ENCODE measurements at regions not wholly inside any gene's neighbourhood (a gene's known extent, or its start where the extent isn't known, plus 50 kb on each side); places are given as distances from the start of the nearest gene placed in this dataset.
"Not testable (repeated sequence)": the region's sequence is repeated elsewhere in the genome, so short reads cannot be mapped to it uniquely, and the experiment has no call there.

DNA sequence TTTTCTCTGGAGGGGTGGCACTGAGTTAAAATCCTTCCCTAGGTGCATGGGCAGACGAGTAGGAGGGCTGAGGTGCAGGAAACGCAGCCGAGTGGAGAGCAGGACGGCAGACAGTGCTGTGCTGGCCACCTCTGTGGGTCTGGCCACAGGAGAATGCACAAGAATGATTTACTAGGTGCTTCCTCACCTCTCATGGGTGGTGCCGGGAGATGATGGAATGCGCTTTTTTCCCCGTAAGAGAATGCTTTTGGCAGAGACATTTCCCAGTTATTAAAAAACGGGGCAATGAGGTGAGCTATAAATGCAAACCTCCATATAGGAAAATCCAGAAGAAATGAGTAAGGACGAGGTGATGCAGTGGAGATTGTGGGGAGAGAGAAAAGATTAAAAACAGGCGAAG lies 86.1 kb downstream of the ADAMTS15 start:
- H3K27me3 ChIP-seq = no peaks in the 10 kb centered on the region
- no peaks in the 10 kb centered on the region for H3K4me1 ChIP-seq (ENCODE audit: insufficient read depth)
- no peak overlapping the region for H3K27ac ChIP-seq
- TF ChIP-seq, protein P1, sequence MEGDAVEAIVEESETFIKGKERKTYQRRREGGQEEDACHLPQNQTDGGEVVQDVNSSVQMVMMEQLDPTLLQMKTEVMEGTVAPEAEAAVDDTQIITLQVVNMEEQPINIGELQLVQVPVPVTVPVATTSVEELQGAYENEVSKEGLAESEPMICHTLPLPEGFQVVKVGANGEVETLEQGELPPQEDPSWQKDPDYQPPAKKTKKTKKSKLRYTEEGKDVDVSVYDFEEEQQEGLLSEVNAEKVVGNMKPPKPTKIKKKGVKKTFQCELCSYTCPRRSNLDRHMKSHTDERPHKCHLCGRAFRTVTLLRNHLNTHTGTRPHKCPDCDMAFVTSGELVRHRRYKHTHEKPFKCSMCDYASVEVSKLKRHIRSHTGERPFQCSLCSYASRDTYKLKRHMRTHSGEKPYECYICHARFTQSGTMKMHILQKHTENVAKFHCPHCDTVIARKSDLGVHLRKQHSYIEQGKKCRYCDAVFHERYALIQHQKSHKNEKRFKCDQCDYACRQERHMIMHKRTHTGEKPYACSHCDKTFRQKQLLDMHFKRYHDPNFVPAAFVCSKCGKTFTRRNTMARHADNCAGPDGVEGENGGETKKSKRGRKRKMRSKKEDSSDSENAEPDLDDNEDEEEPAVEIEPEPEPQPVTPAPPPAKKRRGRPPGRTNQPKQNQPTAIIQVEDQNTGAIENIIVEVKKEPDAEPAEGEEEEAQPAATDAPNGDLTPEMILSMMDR (IDR thresholded peaks at IDR 0.05) = no peak
- no peak for TF ChIP-seq POLR2A (IDR thresholded peaks at IDR 0.05)
- H3K36me3 ChIP-seq = no peaks in the 10 kb centered on the region
- DNase-seq = no peak
- H3K4me3 ChIP-seq = no peak overlapping the region
- H3K9me3 ChIP-seq = no peaks in the 10 kb centered on the region
- 79 to 87% (median 85%) methylated on average over 10 of the region's 10 CpGs for WGBS, 3 donors
- intact Hi-C loops (cut with DNase I) = no loop called here

DNA sequence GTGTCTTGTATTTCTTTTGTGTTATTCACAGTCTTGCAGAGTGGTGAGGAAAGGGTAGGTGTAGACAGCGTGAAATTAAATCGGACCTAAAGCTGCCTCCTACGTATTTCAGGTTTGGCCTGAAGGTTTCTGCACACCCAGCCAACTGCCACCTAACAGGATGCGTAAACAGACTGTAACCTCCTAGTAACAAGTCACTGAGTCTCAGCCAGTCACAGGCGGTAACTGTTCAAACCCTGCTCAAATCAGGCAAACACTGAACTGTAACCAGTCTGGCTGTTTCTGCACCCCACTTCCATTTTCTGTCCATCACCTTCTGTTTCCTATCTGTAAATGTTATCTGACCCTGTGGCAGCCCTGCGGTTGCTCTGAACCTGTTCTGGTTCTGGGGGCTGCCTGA lies 87.1 kb downstream of the ADAMTS15 start:
- Histone ChIP-seq H3K9me3 (no peaks in the 10 kb centered on the region), H3K27me3 (no peaks in the 10 kb centered on the region), H3K27ac (no peak overlapping the region), H3K4me1 (ENCODE audit: insufficient read depth) (no peaks in the 10 kb centered on the region), H3K36me3 (no peaks in the 10 kb centered on the region), H3K4me3 (no peak overlapping the region)
- 77 to 83% (median 80%) methylated on average over 6 of the region's 6 CpGs for whole genome bisulfite sequencing, 3 donors
- TF ChIP-seq EP300 (IDR thresholded peaks at IDR 0.05) = no peak
- no peak for TF ChIP-seq POLR2A (IDR thresholded peaks at IDR 0.05)
- TF ChIP-seq, protein P1 (IDR thresholded peaks at IDR 0.05) = no peak
- no peak for DNase-seq
- intact Hi-C loops (cut with DNase I) = no loop called here

DNA sequence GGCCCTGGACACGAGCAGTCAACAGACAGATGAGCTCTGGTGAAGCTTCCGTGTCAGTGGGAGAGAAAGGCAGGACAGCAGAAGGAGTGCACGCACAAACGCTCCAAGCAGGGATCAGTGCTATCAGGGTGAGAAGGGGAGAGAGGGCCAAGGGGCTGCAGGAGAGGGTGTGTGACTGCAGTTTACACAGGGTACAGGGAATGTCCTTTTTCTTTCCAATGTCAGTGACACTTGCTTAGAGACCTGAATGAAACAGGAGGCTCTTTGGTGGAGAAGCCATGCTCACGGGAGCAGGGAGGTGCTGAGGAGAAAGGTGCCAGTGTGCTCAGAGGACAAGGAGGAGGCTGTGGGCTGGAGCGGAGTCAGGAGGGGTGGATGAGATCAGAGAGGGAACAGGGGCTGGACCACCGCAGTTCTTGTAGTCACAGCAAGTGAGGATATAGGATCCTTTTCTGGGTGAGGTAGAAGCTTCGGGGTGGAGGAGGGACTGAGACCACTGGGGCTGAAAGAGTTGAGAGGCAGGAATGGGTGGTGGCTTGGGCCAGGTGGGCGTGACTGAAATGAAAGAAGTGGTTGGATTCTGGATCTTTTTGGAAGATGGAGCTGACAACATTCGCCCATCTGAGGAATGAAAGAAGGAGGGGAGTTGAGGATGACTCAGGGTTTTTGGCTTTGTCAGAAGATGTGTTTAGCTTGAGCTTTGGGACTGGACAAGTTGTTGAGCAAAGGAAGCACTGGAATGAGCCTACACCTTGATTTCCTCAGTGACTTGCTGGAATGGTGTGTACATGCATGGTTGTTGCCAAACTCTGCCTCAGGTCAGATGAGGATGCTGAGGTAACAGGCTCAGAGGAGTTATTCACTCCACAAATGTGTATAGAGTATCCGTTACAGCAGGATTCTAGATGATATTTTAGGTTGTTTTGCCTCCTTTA lies 87.9 kb downstream of the ADAMTS15 start:
- no peak for DNase-seq
- Histone ChIP-seq H3K27me3 (no peaks in the 10 kb centered on the region), H3K27ac (no peak overlapping the region), H3K36me3 (no peaks in the 10 kb centered on the region), H3K4me1 (ENCODE audit: insufficient read depth) (no peaks in the 10 kb centered on the region), H3K9me3 (no peaks in the 10 kb centered on the region), H3K4me3 (no peak overlapping the region)
- TF ChIP-seq POLR2A (IDR thresholded peaks at IDR 0.05) (no peak), EP300 (IDR thresholded peaks at IDR 0.05) (no peak)
- TF ChIP-seq, protein P1 (IDR thresholded peaks at IDR 0.05) = no peak
- WGBS, 3 donors = 81 to 90% (median 87%) methylated on average over 11 of the region's 11 CpGs
- intact Hi-C loops (cut with DNase I) = no loop called here

DNA sequence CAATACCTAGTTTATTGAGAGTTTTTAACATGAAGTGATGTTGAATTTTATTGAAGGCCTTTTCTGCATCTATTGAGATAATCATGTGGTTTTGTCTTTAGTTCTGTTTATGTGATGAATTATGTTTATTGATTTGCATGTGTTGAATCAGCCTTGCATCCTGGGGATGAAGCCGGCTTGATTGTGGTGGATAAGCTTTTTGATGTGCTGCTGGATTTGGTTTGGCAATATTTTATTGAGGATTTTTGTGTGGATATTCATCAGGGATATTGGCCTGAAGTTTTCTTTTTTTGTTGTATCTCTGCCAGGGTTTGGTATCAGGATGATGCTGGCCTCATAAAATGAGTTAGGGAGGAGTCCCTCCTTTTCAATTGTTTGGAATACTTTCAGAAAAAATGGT lies 91.2 kb downstream of the ADAMTS15 start:
- intact Hi-C loops (cut with DNase I) = not testable (repeated sequence)

DNA sequence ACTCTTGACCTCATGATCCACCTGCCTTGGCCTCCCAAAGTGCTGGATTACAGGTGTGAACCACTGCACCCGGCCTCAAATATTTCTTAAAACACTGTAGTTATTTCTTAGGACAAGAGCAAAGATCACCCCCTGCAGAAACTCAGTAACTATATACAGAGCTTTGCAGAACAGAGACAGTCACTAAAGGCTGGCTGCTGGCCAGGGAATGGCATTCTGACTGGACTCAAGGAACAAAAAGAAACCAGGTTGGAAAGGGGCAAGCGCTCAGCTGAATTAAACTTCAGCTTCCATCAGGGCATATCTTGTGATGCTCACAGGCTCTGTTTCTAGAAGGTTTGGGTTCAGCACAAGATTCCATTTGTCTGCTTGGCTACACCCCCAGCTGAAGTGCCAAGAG lies 95.8 kb downstream of the ADAMTS15 start:
- no peak overlapping the region for H3K4me3 ChIP-seq
- DNase-seq = no peak
- H3K36me3 ChIP-seq = no peaks in the 10 kb centered on the region
- H3K27me3 ChIP-seq = no peaks in the 10 kb centered on the region
- TF ChIP-seq, protein P1 (IDR thresholded peaks at IDR 0.05) = no peak
- no peak for TF ChIP-seq EP300 (IDR thresholded peaks at IDR 0.05)
- TF ChIP-seq POLR2A (IDR thresholded peaks at IDR 0.05) = no peak
- intact Hi-C loops (cut with DNase I) = no loop called here
- peaks cover 2% of the 10 kb centered on the region for H3K4me1 ChIP-seq (ENCODE audit: insufficient read depth)
- no peak overlapping the region for H3K27ac ChIP-seq
- WGBS, 3 donors = 86 to 94% (median 92%) methylated on average over 2 of the region's 2 CpGs
- H3K9me3 ChIP-seq = no peaks in the 10 kb centered on the region

More for the DNA sequence above, 91.2 kb downstream of the ADAMTS15 start:
- not testable (repeated sequence) for H3K27ac ChIP-seq; H3K27me3 ChIP-seq; H3K4me1 ChIP-seq (ENCODE audit: insufficient read depth); H3K36me3 ChIP-seq; H3K9me3 ChIP-seq; H3K4me3 ChIP-seq; DNase-seq
- WGBS, 3 donors = 69 to 79% (median 73%) methylated on average over 1 of the region's 1 CpG

Measured in ovary (tissue), 7 donors.